H1 (cell line): ENCODE measurements at regions not wholly inside any gene's neighbourhood (a gene's known extent, or its start where the extent isn't known, plus 50 kb on each side); places are given as distances from the start of the nearest gene placed in this dataset.

Experiments
- CTCF ChIA-PET: fragments of 300-600 bp; sonication (Branson Sonifier 250); formaldehyde crosslinking; loops from one replicate; lab custom pipeline; 2021; ENCODE audit not compliant: partially characterized antibody; lab: Charles Lee
- POLR2A ChIA-PET: fragments of 300-600 bp; sonication (Branson Sonifier 250); formaldehyde crosslinking; loops from one replicate; lab custom pipeline; 2021; ENCODE audit warnings: inconsistent platforms; ENCODE audit not compliant: partially characterized antibody; lab: Charles Lee
- DNase-seq, 2 experiments: peaks; one replicate each; pipeline versions ENCODE4 v3.0.0 to v3.0.0-alpha.2; 2010 to 2022; ENCODE audit warnings: low spot score in 2 of 2, low read depth in 1 of 2, mixed read lengths in 1 of 2
- FAIRE-seq: peaks from 2 replicates; lab custom pipeline; 2011; peaks lifted over from hg19 to GRCh38; lab: Jason Lieb, UNC
- H2AFZ ChIP-seq: 2 replicates; pipeline ENCODE4 v1.8.1; 2012; ENCODE audit warnings: low read length, inconsistent platforms
- H2AK5ac ChIP-seq: 2 replicates; pipeline ENCODE4 v1.6.1; 2013; ENCODE audit warnings: low read depth, low read length
- H2BK120ac ChIP-seq: replicated peaks from 2 replicates; pipeline ENCODE3; 2013; ENCODE audit warnings: low read depth, low read length, inconsistent platforms
- H2BK12ac ChIP-seq: 2 replicates; pipeline ENCODE4 v1.6.1; 2013; ENCODE audit warnings: low read depth, low read length
- H2BK15ac ChIP-seq: 2 replicates; pipeline ENCODE4 v1.6.1; 2013; ENCODE audit warnings: low read length
- H2BK20ac ChIP-seq: 2 replicates; pipeline ENCODE4 v1.6.1; 2013; ENCODE audit warnings: low read length
- H2BK5ac ChIP-seq: 2 replicates; pipeline ENCODE4 v1.6.1; 2013; ENCODE audit warnings: low read depth, low read length
- H3K14ac ChIP-seq: 2 replicates; pipeline ENCODE4 v1.6.1; 2013; ENCODE audit warnings: inconsistent platforms; ENCODE audit not compliant: insufficient read length
- H3K18ac ChIP-seq: 2 replicates; pipeline ENCODE4 v1.6.1; 2013; ENCODE audit warnings: low read length; ENCODE audit errors: extremely low read depth
- H3K23ac ChIP-seq: 2 replicates; pipeline ENCODE4 v1.6.1; 2013; ENCODE audit warnings: inconsistent platforms; ENCODE audit not compliant: insufficient read length
- H3K23me2 ChIP-seq: 2 replicates; pipeline ENCODE4 v1.6.1; 2013; ENCODE audit warnings: low read depth, low read length
- H3K27ac ChIP-seq: 2 replicates; pipeline ENCODE4 v1.6.1; 2011; ENCODE audit warnings: low read depth, low read length, inconsistent platforms
- H3K27me3 ChIP-seq, 4 experiments: replicated peaks in 1 of 4; 1 replicate in 1 of 4; 2 replicates in 3 of 4; pipeline versions ENCODE4 v1.6.1 to v1.8.1; 2011 to 2013; ENCODE audit warnings: low read length in 3 of 4, mild to moderate bottlenecking in 3 of 4, inconsistent platforms in 2 of 4, mixed read lengths in 2 of 4, moderate library complexity in 1 of 4; ENCODE audit not compliant: control insufficient read depth in 3 of 4, insufficient read depth in 3 of 4; ENCODE audit errors: extremely low read depth in 1 of 4
- H3K36me3 ChIP-seq, 4 experiments: 2 replicates each; pipeline versions ENCODE4 v1.6.1 to v1.8.1; 2011 to 2013; ENCODE audit warnings: mild to moderate bottlenecking in 4 of 4, low read length in 3 of 4, moderate library complexity in 2 of 4, control low read depth in 1 of 4, inconsistent platforms in 1 of 4; ENCODE audit not compliant: insufficient read depth in 4 of 4, control insufficient read depth in 2 of 4
- H3K4ac ChIP-seq: replicated peaks from 2 replicates; pipeline ENCODE3; 2013; ENCODE audit warnings: low read length, low read depth, mixed read lengths, inconsistent platforms; ENCODE audit not compliant: insufficient read length
- H3K4me1 ChIP-seq, 4 experiments: replicated peaks in 1 of 4; 1 replicate in 1 of 4; 2 replicates in 3 of 4; pipeline versions ENCODE4 v1.6.1 to v1.8.1; 2011 to 2013; ENCODE audit warnings: low read length in 3 of 4, inconsistent platforms in 2 of 4, mixed read lengths in 1 of 4; ENCODE audit not compliant: insufficient read depth in 4 of 4, control insufficient read depth in 3 of 4
- H3K4me2 ChIP-seq, 2 experiments: 2 replicates each; pipeline versions ENCODE4 v1.6.1 to v1.8.1; 2011 to 2013; ENCODE audit warnings: low read depth in 2 of 2, low read length in 2 of 2, control low read depth in 1 of 2, inconsistent platforms in 1 of 2, mild to moderate bottlenecking in 1 of 2; ENCODE audit not compliant: insufficient read depth in 1 of 2
- H3K4me3 ChIP-seq, 4 experiments: fragments of 200-600, 300-600 bp in 1 of 4; sonication (generic), shearing (Covaris generic), sonication (Bioruptor Twin) in 1 of 4; 2 replicates each; pipeline versions ENCODE4 v1.5.1 to v1.8.1; 2011 to 2016; ENCODE audit warnings: low read length in 4 of 4, low read depth in 3 of 4, control low read depth in 2 of 4, inconsistent platforms in 2 of 4, mild to moderate bottlenecking in 2 of 4, mixed read lengths in 1 of 4, moderate library complexity in 1 of 4; ENCODE audit not compliant: insufficient read depth in 2 of 4; ENCODE audit errors: extremely low read depth in 1 of 4
- H3K56ac ChIP-seq: replicated peaks from 2 replicates; pipeline ENCODE3; 2013; ENCODE audit warnings: low read depth, mild to moderate bottlenecking, mixed read lengths, low read length, inconsistent platforms; ENCODE audit not compliant: insufficient read length
- H3K79me1 ChIP-seq: 2 replicates; pipeline ENCODE4 v1.6.1; 2013; ENCODE audit warnings: low read depth, low read length, control low read depth
- H3K79me2 ChIP-seq, 2 experiments: 2 replicates each; pipeline versions ENCODE4 v1.6.1 to v1.8.1; 2012 to 2013; ENCODE audit warnings: low read length in 2 of 2, mild to moderate bottlenecking in 2 of 2, inconsistent platforms in 1 of 2; ENCODE audit not compliant: insufficient read depth in 2 of 2, control insufficient read depth in 1 of 2
- H3K9ac ChIP-seq, 4 experiments: replicated peaks in 1 of 4; 1 replicate in 1 of 4; 2 replicates in 3 of 4; pipeline versions ENCODE4 v1.6.1 to v1.8.1; 2011 to 2013; ENCODE audit warnings: low read depth in 3 of 4, low read length in 3 of 4, control low read depth in 2 of 4, mild to moderate bottlenecking in 2 of 4, moderate library complexity in 2 of 4, inconsistent platforms in 1 of 4; ENCODE audit errors: extremely low read depth in 1 of 4
- H3K9me3 ChIP-seq, 2 experiments: 2 replicates each; pipeline versions ENCODE4 v1.6.1 to v1.8.1; 2012 to 2013; ENCODE audit warnings: mild to moderate bottlenecking in 2 of 2, moderate library complexity in 2 of 2, control low read depth in 1 of 2, inconsistent platforms in 1 of 2, low read depth in 1 of 2, low read length in 1 of 2, mixed read lengths in 1 of 2; ENCODE audit not compliant: insufficient read depth in 2 of 2
- H4K20me1 ChIP-seq, 2 experiments: replicated peaks in 1 of 2; 2 replicates each; pipeline versions ENCODE3 to v1.8.1; 2011 to 2013; ENCODE audit warnings: inconsistent platforms in 2 of 2, low read length in 2 of 2, mild to moderate bottlenecking in 1 of 2; ENCODE audit not compliant: insufficient read depth in 2 of 2, control insufficient read depth in 1 of 2
- H4K5ac ChIP-seq: 2 replicates; pipeline ENCODE4 v1.6.1; 2013; ENCODE audit warnings: low read length, low read depth, mixed read lengths, inconsistent platforms; ENCODE audit not compliant: insufficient read length
- H4K8ac ChIP-seq: 2 replicates; pipeline ENCODE4 v1.8.0; 2013; ENCODE audit warnings: mild to moderate bottlenecking, moderate library complexity, low read length, inconsistent platforms; ENCODE audit not compliant: insufficient read depth; ENCODE audit errors: extremely low read depth
- H4K91ac ChIP-seq: replicated peaks from 2 replicates; pipeline ENCODE3; 2013; ENCODE audit warnings: low read length, mixed read lengths, inconsistent platforms; ENCODE audit not compliant: insufficient read length
- ATF3 ChIP-seq: IDR thresholded peaks from 2 replicates; pipeline ENCODE4 v1.6.1; 2011; ENCODE audit warnings: low read depth, mild to moderate bottlenecking, low read length; ENCODE audit not compliant: insufficient read depth
- BRCA1 ChIP-seq: IDR thresholded peaks from 2 replicates; pipeline ENCODE4 v1.6.1; 2012; ENCODE audit warnings: low read depth, low read length, improper control_type of control experiment
- CEBPB ChIP-seq: IDR thresholded peaks from 2 replicates; pipeline ENCODE4 v1.6.1; 2012; ENCODE audit warnings: low read depth, low read length
- EZH2 ChIP-seq: fragments of 200-600 bp; sonication (generic); IDR thresholded peaks from 2 replicates; pipeline ENCODE4 v1.7.1; 2012; ENCODE audit warnings: low read depth, mild to moderate bottlenecking, moderate library complexity, low read length, inconsistent platforms; ENCODE audit not compliant: severe bottlenecking
- HDAC2 ChIP-seq, 2 experiments: fragments of 300-600 bp in 1 of 2; sonication (generic) in 1 of 2; IDR thresholded peaks; 2 replicates each; pipeline ENCODE4 v1.6.1; 2011 to 2012; ENCODE audit warnings: low read depth in 2 of 2, low read length in 2 of 2, mild to moderate bottlenecking in 2 of 2, moderate library complexity in 2 of 2, borderline replicate concordance in 1 of 2, inconsistent platforms in 1 of 2
- JUN ChIP-seq: IDR thresholded peaks from 2 replicates; pipeline ENCODE4 v1.6.1; 2011; ENCODE audit warnings: low read depth, mild to moderate bottlenecking, improper control_type of control experiment, low read length
- KDM1A ChIP-seq: fragments of 200-600, 300-600 bp; sonication (generic); IDR thresholded peaks from 2 replicates; pipeline ENCODE4 v1.7.1; 2016; ENCODE audit warnings: mild to moderate bottlenecking, low read length, borderline replicate concordance
- POLR2AphosphoS5 ChIP-seq: IDR thresholded peaks from 2 replicates; pipeline ENCODE4 v1.6.1; 2011; ENCODE audit warnings: low read depth, low read length
- SIX5 ChIP-seq: IDR thresholded peaks from 2 replicates; pipeline ENCODE4 v1.6.1; 2011; ENCODE audit warnings: mild to moderate bottlenecking, low read depth, low read length
- SP4 ChIP-seq: IDR thresholded peaks from 2 replicates; pipeline ENCODE4 v1.6.1; 2012; ENCODE audit warnings: low read length, inconsistent platforms
- TAF1 ChIP-seq: IDR thresholded peaks from 2 replicates; pipeline ENCODE4 v1.6.1; 2011; ENCODE audit warnings: mild to moderate bottlenecking, low read depth, low read length
- TAF7 ChIP-seq: optimal IDR thresholded peaks from 2 replicates; pipeline ENCODE3; 2011; ENCODE audit warnings: low read depth, mild to moderate bottlenecking, inconsistent platforms, low read length, moderate library complexity, borderline replicate concordance
- TCF12 ChIP-seq: IDR thresholded peaks from 2 replicates; pipeline ENCODE4 v1.6.1; 2011; ENCODE audit warnings: low read depth, mild to moderate bottlenecking, low read length
- ZNF274 ChIP-seq: IDR thresholded peaks from 2 replicates; pipeline ENCODE4 v1.7.0; 2012; ENCODE audit warnings: low read length, borderline replicate concordance; ENCODE audit errors: extremely low read depth
- WGBS, 2 experiments: shearing (Covaris generic) in 1 of 2; methylation state at CpG; one replicate each; pipeline versions ENCODE4 v1.1.6 to v1.1.7; 2013 to 2015; ENCODE audit warnings: low lambda C conversion rate in 2 of 2, mixed read lengths in 2 of 2, inconsistent platforms in 1 of 2, low coverage in 1 of 2, missing lambda C conversion rate in 1 of 2; ENCODE audit not compliant: insufficient replicate concordance in 2 of 2, insufficient coverage in 1 of 2, insufficient read length in 1 of 2; ENCODE audit errors: extremely low coverage in 1 of 2, missing lambda C conversion rate in 1 of 2; 5-methylcytosine and 5-hydroxymethylcytosine counted together

- WGBS, 2 experiments: 83% methylated on average over 6 of the region's 6 CpGs; no CpG with 5 or more reads in 1 of the 2 experiments
- H3K4ac ChIP-seq: no peak overlapping the region
- H2BK5ac ChIP-seq: no peak overlapping the region
- H2BK120ac ChIP-seq: no peak overlapping the region
- H3K56ac ChIP-seq: no peak overlapping the region
- ChIA-PET POLR2A (no interaction called here), CTCF (interaction anchor here (1.4 to 2.2 kb wide), 3 partner anchors 10 to 108 kb away, joined by 3 to 5 read pairs (median 5); no protein-coding TSS in a partner anchor)
- H3K4me1 ChIP-seq: no peaks in the 10 kb centered on the region
- no peak overlapping the region for H3K4me2 ChIP-seq
- no peaks in the 10 kb centered on the region for H3K27me3 ChIP-seq
- no peak overlapping the region for H4K5ac ChIP-seq
- H3K14ac ChIP-seq: no peak overlapping the region
- no peak overlapping the region for H2BK15ac ChIP-seq
- no peak overlapping the region for H4K91ac ChIP-seq
- no peak for FAIRE-seq
- no peak overlapping the region for H3K9ac ChIP-seq
- no peaks in the 10 kb centered on the region for H3K79me1 ChIP-seq
- no peaks in the 10 kb centered on the region for H3K36me3 ChIP-seq
- H2AFZ ChIP-seq: no peak overlapping the region
- no peak overlapping the region for H2BK12ac ChIP-seq
- no peak overlapping the region for H2AK5ac ChIP-seq
- H3K4me3 ChIP-seq: no peak overlapping the region
- no peaks in the 10 kb centered on the region for H4K20me1 ChIP-seq
- no peaks in the 10 kb centered on the region; a peak in 1 of 4 replicates for H3K9me3 ChIP-seq
- no peaks in the 10 kb centered on the region for H3K23me2 ChIP-seq
- H4K8ac ChIP-seq: no peak overlapping the region
- no peak overlapping the region for H3K27ac ChIP-seq
- no peak overlapping the region for H2BK20ac ChIP-seq
- H3K79me2 ChIP-seq: no peaks in the 10 kb centered on the region
- DNase-seq: peak in 1 of 2 experiments; percentile 35
- no peak overlapping the region for H3K18ac ChIP-seq
- no peak overlapping the region for H3K23ac ChIP-seq
- TF ChIP-seq HDAC2 (IDR thresholded peaks at IDR 0.05; ENCODE audit: borderline replicate concordance in 1 of 2, low read depth in 2 of 2, low read length in 2 of 2) (no peak), JUN (no peak), SIX5 (no peak), ZNF274 (no peak), SP4 (no peak), TAF7 (no peak), TCF12 (no peak), TAF1 (no peak), ATF3 (no peak), KDM1A (no peak), POLR2AphosphoS5 (no peak), CEBPB (no peak), EZH2 (no peak), BRCA1 (no peak)
These were observed 55.7 kb upstream of the FANCC start for GRCh38 chr9:95373069-95373681.
